Right lobe of liver (tissue), 6 donors: ENCODE measurements at regions not wholly inside any gene's neighbourhood (a gene's known extent, or its start where the extent isn't known, plus 50 kb on each side); places are given as distances from the start of the nearest gene placed in this dataset.

Source experiments
- ATAC-seq, 4 donors: fragments of 200-7000 bp; cut with Tn5 transposase; one replicate each; pipeline ENCODE4 v1.9.1; 2020; ENCODE audit warnings: mild to moderate bottlenecking in 4 of 4, moderate library complexity in 4 of 4
- DNase-seq, 3 donors: peaks; one replicate each; pipeline ENCODE4 v3.0.0-alpha.2; 2020
- H3K27ac ChIP-seq, 3 donors: fragments of 200-600 bp; one replicate each; pipeline ENCODE4 v1.8.0; 2022
- H3K27me3 ChIP-seq, 2 donors: fragments of 200-600 bp; one replicate each; pipeline ENCODE4 v1.8.0; 2022
- H3K36me3 ChIP-seq, 4 donors: fragments of 200-600 bp; sonication (generic) in 1 of 4; one replicate each; pipeline versions ENCODE4 v1.5.1 to v1.8.0; 2017 to 2022; ENCODE audit warnings: control low read depth in 1 of 4
- H3K4me1 ChIP-seq, 4 donors: fragments of 200-600 bp; sonication (generic) in 1 of 4; one replicate each; pipeline versions ENCODE4 v1.5.1 to v1.8.0; 2017 to 2022; ENCODE audit warnings: control low read depth in 1 of 4
- H3K4me3 ChIP-seq, 3 donors: fragments of 200-600 bp; one replicate each; pipeline ENCODE4 v1.8.0; 2022
- H3K9me3 ChIP-seq, 4 donors: fragments of 200-600 bp; sonication (generic) in 1 of 4; one replicate each; pipeline versions ENCODE4 v1.5.1 to v1.8.0; 2017 to 2022; ENCODE audit warnings: control low read depth in 1 of 4
- CTCF ChIP-seq, 4 donors: fragments of 200-600 bp in 3 of 4; fragments of 450-650 bp in 1 of 4; IDR thresholded peaks; one replicate each; pipeline versions ENCODE4 v1.5.1 to v1.8.0; 2016 to 2022; ENCODE audit warnings: antibody characterized with exemption in 4 of 4, mild to moderate bottlenecking in 2 of 4
- POLR2A ChIP-seq: fragments of 450-650 bp; IDR thresholded peaks from one replicate; pipeline ENCODE4 v1.6.1; 2017; ENCODE audit warnings: antibody characterized with exemption, mild to moderate bottlenecking
- WGBS: methylation state at CpG from one replicate; pipeline ENCODE4 v1.1.6; 2018; ENCODE audit warnings: low coverage, low lambda C conversion rate; ENCODE audit not compliant: insufficient coverage; ENCODE audit errors: missing lambda C conversion rate; 5-methylcytosine and 5-hydroxymethylcytosine counted together
- intact Hi-C, 2 donors: fragments of 100-400 bp; cut with DNase I; formaldehyde crosslinking; loops; one replicate each; pipeline versions ENCODE4 v1.11.2 to v1.14.1; 2022
- donor health status: DM: no; HTN: yes; CAD: no.
- donor health status: DM: no; HTN: no; CAD: no.
- donor health status: DM: no; HTN: no; CAD: no.
- donor health status: DM: no; HTN: yes; CAD: no.
- donor health status: DM: no; HTN: yes; CAD: no.

GRCh38 chr6:166724576-166724975 lies 97.5 kb upstream of the RPS6KA2 start:
- H3K36me3 ChIP-seq: no peaks in the 10 kb centered on the region
- no peak overlapping the region for H3K4me3 ChIP-seq
- ATAC-seq (no peak), DNase-seq (no peak)
- TF ChIP-seq POLR2A (no peak), CTCF (IDR thresholded peaks at IDR 0.05) (no peak)
- WGBS: 81% methylated on average over 8 of the region's 8 CpGs
- no peaks in the 10 kb centered on the region for H3K4me1 ChIP-seq
- no peaks in the 10 kb centered on the region for H3K9me3 ChIP-seq
- no peak overlapping the region for H3K27ac ChIP-seq
- intact Hi-C loops: no loop called here
- no peaks in the 10 kb centered on the region for H3K27me3 ChIP-seq

GRCh38 chr6:166722785-166723184 lies 95.7 kb upstream of the RPS6KA2 start:
- TF ChIP-seq POLR2A (no peak), CTCF (IDR thresholded peaks at IDR 0.05) (no peak)
- H3K36me3 ChIP-seq: no peaks in the 10 kb centered on the region
- no peak overlapping the region for H3K27ac ChIP-seq
- no peaks in the 10 kb centered on the region for H3K9me3 ChIP-seq
- H3K27me3 ChIP-seq: no peaks in the 10 kb centered on the region
- DNase-seq (no peak), ATAC-seq (no peak)
- WGBS: 83% methylated on average over 11 of the region's 11 CpGs
- H3K4me3 ChIP-seq: no peak overlapping the region
- H3K4me1 ChIP-seq: no peaks in the 10 kb centered on the region
- intact Hi-C loops: no loop called here

- 74% methylated on average over 4 of the region's 17 CpGs for WGBS
- ATAC-seq (no peak), DNase-seq (no peak)
- TF ChIP-seq POLR2A (no peak), CTCF (IDR thresholded peaks at IDR 0.05) (no peak)
- Histone ChIP-seq H3K4me1 (no peaks in the 10 kb centered on the region), H3K36me3 (no peaks in the 10 kb centered on the region), H3K4me3 (no peak overlapping the region), H3K9me3 (no peaks in the 10 kb centered on the region), H3K27ac (no peak overlapping the region), H3K27me3 (no peaks in the 10 kb centered on the region)
- intact Hi-C loops: no loop called here
These were observed 94.5 kb upstream of the RPS6KA2 start for GRCh38 chr6:166721576-166721975.

- no peak for DNase-seq
- ATAC-seq: no peak
- H3K27me3 ChIP-seq: no peaks in the 10 kb centered on the region
- intact Hi-C loops: no loop called here
- TF ChIP-seq CTCF (IDR thresholded peaks at IDR 0.05) (no peak), POLR2A (no peak)
- no peaks in the 10 kb centered on the region for H3K4me1 ChIP-seq
- 66% methylated on average over 7 of the region's 7 CpGs for WGBS
- H3K36me3 ChIP-seq: no peaks in the 10 kb centered on the region
- H3K27ac ChIP-seq: no peak overlapping the region
- H3K9me3 ChIP-seq: no peaks in the 10 kb centered on the region
- no peak overlapping the region for H3K4me3 ChIP-seq
These were observed 93.8 kb upstream of the RPS6KA2 start for GRCh38 chr6:166720856-166721255.

DNA sequence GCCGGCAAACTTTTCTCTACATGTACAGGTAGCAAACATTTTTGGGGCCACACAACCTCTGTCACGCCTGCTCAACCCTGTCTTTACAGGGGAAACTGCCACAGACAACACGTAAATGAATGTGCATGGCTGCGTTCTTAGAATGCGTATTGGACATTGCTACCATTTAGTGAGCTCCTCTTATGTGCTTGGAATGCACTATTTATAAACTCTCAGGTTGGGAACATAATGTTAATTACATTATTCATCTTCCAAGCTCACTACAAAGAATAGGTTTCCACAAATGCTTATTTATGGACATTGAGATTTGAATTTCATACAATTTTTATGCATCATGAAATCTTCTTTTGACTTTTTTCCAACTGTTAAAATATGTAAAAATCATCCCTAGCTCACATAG lies 92.0 kb upstream of the RPS6KA2 start:
- H3K4me1 ChIP-seq: no peaks in the 10 kb centered on the region
- intact Hi-C loops: no loop called here
- H3K4me3 ChIP-seq: no peak overlapping the region
- no peaks in the 10 kb centered on the region for H3K36me3 ChIP-seq
- no peak for TF ChIP-seq POLR2A
- no peak for TF ChIP-seq CTCF (IDR thresholded peaks at IDR 0.05)
- ATAC-seq (no peak), DNase-seq (no peak)
- WGBS: 80% methylated on average over 4 of the region's 5 CpGs
- no peaks in the 10 kb centered on the region for H3K9me3 ChIP-seq
- no peak overlapping the region for H3K27ac ChIP-seq
- H3K27me3 ChIP-seq: no peaks in the 10 kb centered on the region
